ENCODE measurements at regions not wholly inside any gene's neighbourhood (a gene's known extent, or its start where the extent isn't known, plus 50 kb on each side); places are given as distances from the start of the nearest gene placed in this dataset.

DNA sequence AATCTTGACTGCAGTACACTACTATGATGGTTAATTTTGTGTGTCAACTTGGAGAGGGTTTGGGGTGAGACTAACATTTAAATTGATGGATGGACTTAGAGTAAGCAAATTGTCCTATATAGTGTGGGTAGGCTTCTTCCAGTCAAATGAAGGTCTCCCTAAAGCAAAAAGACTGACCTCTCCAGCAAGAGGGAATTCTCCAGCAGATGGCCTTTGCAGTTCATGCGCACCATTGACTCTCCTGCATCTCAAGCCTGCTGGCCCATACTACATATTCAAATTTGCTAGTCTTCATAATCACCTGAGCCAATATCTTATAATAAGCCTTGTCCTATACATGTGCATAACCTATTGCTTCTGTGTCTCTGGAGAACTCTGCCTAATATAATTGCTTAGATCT lies 260.2 kb downstream of the RERGL start (continued):
- TF ChIP-seq, protein P1, sequence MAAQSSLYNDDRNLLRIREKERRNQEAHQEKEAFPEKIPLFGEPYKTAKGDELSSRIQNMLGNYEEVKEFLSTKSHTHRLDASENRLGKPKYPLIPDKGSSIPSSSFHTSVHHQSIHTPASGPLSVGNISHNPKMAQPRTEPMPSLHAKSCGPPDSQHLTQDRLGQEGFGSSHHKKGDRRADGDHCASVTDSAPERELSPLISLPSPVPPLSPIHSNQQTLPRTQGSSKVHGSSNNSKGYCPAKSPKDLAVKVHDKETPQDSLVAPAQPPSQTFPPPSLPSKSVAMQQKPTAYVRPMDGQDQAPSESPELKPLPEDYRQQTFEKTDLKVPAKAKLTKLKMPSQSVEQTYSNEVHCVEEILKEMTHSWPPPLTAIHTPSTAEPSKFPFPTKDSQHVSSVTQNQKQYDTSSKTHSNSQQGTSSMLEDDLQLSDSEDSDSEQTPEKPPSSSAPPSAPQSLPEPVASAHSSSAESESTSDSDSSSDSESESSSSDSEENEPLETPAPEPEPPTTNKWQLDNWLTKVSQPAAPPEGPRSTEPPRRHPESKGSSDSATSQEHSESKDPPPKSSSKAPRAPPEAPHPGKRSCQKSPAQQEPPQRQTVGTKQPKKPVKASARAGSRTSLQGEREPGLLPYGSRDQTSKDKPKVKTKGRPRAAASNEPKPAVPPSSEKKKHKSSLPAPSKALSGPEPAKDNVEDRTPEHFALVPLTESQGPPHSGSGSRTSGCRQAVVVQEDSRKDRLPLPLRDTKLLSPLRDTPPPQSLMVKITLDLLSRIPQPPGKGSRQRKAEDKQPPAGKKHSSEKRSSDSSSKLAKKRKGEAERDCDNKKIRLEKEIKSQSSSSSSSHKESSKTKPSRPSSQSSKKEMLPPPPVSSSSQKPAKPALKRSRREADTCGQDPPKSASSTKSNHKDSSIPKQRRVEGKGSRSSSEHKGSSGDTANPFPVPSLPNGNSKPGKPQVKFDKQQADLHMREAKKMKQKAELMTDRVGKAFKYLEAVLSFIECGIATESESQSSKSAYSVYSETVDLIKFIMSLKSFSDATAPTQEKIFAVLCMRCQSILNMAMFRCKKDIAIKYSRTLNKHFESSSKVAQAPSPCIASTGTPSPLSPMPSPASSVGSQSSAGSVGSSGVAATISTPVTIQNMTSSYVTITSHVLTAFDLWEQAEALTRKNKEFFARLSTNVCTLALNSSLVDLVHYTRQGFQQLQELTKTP (IDR thresholded peaks at IDR 0.05; ENCODE audit: low read depth in 1 of 2, partially characterized antibody in 2 of 2) = no peak
- TF ChIP-seq ESRRA (IDR thresholded peaks at IDR 0.05; ENCODE audit: borderline replicate concordance, low read depth) (no peak), SAFB2 (IDR thresholded peaks at IDR 0.05; ENCODE audit: borderline replicate concordance, low read depth, low read length, severe bottlenecking) (no peak), TEAD1 (CRISPR knock-in tag; IDR thresholded peaks at IDR 0.05) (no peak)

DNA sequence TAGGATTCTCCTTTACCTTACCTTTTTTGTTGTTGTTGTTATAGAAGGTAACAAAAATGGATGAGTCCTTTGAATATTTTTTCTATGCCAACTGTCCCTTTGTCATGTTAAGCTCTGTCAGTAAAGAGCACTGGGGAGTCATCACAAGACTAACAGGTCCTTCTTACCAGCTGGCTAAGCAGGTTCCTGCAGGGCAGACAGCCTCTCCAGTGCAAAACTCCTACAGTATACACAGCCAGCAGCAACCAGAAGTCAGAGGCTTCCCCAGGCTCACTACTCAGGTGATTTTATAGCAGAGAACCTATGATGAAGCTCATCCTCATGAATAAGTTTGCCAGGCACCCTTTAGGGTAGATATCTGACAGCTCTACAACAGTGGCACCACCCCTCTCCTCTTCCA lies 271.1 kb downstream of the RERGL start:
- ChIA-PET CTCF (ENCODE audit: low intra/inter-chr PET ratio) (no interaction called here), POLR2A (no interaction called here)
- no peak overlapping the region for H3K4me3 ChIP-seq
- intact Hi-C loops (cut with micrococcal nuclease) (no loop called here), in situ Hi-C loops (cut with MboI) (no loop called here)
- no peaks in the 10 kb centered on the region for H3K27me3 ChIP-seq (ENCODE audit: control insufficient read depth in 2 of 2, insufficient read depth in 2 of 2, low read length in 2 of 2)
- H4K20me1 ChIP-seq (replicated peaks; ENCODE audit: control insufficient read depth, insufficient read depth, low read length) = no peaks in the 10 kb centered on the region
- H3K9me3 ChIP-seq (replicated peaks; ENCODE audit: control insufficient read depth, insufficient read depth, low read depth, low read length) = no peaks in the 10 kb centered on the region
- no peak overlapping the region for H3K27ac ChIP-seq (ENCODE audit: extremely low read depth, low read depth, low read length)
- no peak overlapping the region for H2AFZ ChIP-seq (ENCODE audit: low read depth, low read length)
- no peak for TF ChIP-seq EGR1 (conservative IDR thresholded peaks at IDR 0.05)
- TF ChIP-seq POLR2AphosphoS2 (IDR thresholded peaks at IDR 0.05; ENCODE audit: low read length) = no peak
- no peak for TF ChIP-seq FIP1L1 (IDR thresholded peaks at IDR 0.05; ENCODE audit: low read depth, low read length, poor library complexity, severe bottlenecking)
- no peak for TF ChIP-seq MEF2A (IDR thresholded peaks at IDR 0.05; ENCODE audit: control insufficient read depth, low read depth, low read length)
- TF ChIP-seq, protein P2, sequence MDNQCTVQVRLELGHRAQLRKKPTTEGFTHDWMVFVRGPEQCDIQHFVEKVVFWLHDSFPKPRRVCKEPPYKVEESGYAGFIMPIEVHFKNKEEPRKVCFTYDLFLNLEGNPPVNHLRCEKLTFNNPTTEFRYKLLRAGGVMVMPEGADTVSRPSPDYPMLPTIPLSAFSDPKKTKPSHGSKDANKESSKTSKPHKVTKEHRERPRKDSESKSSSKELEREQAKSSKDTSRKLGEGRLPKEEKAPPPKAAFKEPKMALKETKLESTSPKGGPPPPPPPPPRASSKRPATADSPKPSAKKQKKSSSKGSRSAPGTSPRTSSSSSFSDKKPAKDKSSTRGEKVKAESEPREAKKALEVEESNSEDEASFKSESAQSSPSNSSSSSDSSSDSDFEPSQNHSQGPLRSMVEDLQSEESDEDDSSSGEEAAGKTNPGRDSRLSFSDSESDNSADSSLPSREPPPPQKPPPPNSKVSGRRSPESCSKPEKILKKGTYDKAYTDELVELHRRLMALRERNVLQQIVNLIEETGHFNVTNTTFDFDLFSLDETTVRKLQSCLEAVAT (IDR thresholded peaks at IDR 0.05) = no peak
- TF ChIP-seq ZNF324 (CRISPR knock-in tag; IDR thresholded peaks at IDR 0.05) = no peak
- no peak for TF ChIP-seq ZNF408 (CRISPR knock-in tag; IDR thresholded peaks at IDR 0.05; ENCODE audit: low read depth)
- no peak for TF ChIP-seq CHD4 (IDR thresholded peaks at IDR 0.05; ENCODE audit: insufficient read depth, insufficient replicate concordance, low read depth, low read length, poor library complexity, severe bottlenecking)
- H3K4me2 ChIP-seq (ENCODE audit: insufficient read depth, low read length) = no peak overlapping the region
- H3K79me2 ChIP-seq (ENCODE audit: control insufficient read depth, insufficient read depth, low read length) = no peaks in the 10 kb centered on the region
- BruUV-seq (replicated peaks) = no TSS peak
- H3K9me1 ChIP-seq (ENCODE audit: control insufficient read depth, insufficient read depth, low read length) = no peaks in the 10 kb centered on the region
- ATAC-seq = no peak
- no peak overlapping the region for H3K9ac ChIP-seq (ENCODE audit: insufficient read depth in 1 of 2, low read depth in 2 of 2, low read length in 2 of 2)
- no peaks in the 10 kb centered on the region for H3K36me3 ChIP-seq (ENCODE audit: control insufficient read depth, insufficient read depth, low read length)
- DNase-seq (ENCODE audit: extremely low read depth in 1 of 4, low spot score in 3 of 4) = no peak
- H3K4me1 ChIP-seq (replicated peaks in 1 of 2; ENCODE audit: control insufficient read depth in 2 of 2, insufficient read depth in 2 of 2, low read length in 2 of 2) = no peaks in the 10 kb centered on the region
- FAIRE-seq = no peak
